GM19324 (cell line): ENCODE measurements at regions not wholly inside any gene's neighbourhood (a gene's known extent, or its start where the extent isn't known, plus 50 kb on each side); places are given as distances from the start of the nearest gene placed in this dataset.

Experiments
- ATAC-seq: cut with Tn5 transposase; IDR thresholded peaks from one replicate; pipeline ENCODE4 v1.9.1; 2021; ENCODE audit warnings: mild to moderate bottlenecking, moderate library complexity; ENCODE audit not compliant: unreplicated experiment, low FRiP score

DNA sequence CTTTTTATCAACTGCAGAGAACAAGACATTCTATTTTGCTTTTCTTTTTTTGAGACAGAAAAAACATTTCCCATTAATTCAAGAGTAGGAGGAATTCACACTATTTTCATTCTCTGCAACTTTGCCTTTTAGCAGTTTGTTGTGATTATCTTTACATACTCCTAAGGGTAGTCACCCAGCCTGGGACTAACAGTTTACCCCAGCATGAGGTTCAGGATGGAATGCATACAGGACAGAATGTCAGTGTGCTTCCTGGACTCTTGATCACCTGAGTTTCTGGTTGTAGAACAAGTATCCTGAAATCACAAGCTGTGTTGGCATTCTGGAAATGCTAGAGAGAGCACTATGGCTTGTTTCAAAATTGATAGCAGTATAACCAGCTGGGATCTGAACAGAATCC lies 368.1 kb downstream of the KIF4B start:
- ATAC-seq: no peak

DNA sequence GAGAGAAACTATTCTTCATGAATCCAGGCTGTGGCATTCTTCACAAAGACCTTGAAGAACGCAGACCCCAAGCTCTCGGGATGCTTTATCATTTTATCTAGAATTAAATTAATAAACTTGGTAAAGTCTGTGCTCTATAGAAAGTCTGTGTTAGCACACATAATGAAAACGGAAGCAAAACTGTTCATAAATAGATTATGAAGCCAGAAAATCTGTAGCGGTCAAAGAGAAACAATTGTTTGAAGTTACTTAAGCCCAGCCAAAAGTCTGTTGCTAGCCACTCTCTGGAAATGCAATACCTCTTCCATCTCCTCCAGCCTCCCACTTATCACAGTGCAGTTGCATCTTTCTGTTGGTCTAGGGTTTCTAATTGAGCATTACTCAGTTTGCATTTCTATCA lies 375.9 kb downstream of the KIF4B start:
- no peak for ATAC-seq

DNA sequence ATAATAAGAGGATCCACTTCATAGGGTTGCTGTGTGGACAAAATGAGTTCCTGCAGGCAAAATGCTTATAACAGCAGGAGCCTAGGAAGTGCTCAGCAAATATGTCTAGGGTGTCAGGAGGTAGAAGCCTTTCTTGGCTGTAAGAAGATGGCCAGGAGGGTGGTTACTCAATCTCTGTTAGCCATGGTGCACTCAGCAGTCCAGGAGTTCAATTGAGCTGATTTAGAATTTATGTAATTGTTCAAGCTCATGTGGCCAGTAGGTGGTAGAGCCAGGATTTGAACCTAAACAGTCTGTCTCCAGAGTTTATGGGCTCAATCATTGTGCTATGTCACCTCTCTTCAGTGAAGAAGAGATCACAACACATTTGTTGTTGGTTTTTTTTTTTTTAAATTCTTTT lies 381.2 kb downstream of the KIF4B start:
- ATAC-seq: no peak

DNA sequence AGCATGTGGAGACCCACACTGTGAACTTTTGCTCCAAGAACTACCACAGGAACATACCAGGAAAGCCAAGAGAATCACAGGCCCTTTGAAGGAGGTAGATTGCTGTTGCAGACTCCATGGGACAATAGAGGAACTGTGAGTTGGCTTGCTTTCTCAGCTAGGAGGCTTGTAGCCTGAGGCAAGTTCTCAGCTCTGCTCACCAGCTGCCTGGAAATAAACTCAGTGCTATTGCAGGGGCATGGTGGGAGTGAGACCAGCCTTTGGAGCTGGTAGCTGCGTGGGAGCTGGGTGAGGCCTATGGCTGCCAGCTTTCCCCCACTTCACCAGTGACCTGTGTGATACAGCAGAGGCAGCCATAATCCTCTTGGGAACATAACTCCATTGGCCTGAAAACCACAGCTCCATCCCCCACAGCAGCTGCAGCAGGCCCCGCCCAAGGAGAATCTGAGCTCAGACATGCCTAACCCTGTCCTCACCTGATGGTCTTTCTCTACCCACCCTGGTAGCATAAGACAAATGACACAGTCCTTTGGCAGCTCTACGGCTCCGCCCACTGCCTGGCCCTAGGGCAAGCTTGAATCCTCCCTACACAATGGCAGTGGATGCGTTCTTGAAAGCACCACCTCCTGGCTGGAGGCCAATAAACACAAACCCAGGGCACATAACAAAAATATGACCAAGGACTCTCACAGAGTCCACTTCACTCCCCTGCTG lies 389.5 kb downstream of the KIF4B start:
- no peak for ATAC-seq

DNA sequence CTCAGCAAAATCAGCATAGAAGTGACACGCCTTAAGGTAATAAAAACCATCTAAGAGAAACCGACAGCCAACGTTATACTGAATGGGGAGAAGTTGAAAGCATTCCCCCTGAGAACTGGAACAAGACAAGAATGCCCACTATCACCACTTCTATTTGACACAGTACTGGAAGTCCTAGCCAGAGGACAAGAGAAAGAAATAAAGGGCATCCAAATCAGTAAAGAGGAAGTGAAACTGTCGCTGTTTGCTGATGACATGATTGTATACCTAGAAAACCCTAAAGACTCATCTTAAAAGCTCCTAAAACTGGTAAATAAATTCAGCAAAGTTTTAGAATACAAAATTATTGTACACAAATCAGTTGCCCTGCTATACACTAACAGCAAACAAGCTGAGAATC lies 393.3 kb downstream of the KIF4B start:
- ATAC-seq: no peak

DNA sequence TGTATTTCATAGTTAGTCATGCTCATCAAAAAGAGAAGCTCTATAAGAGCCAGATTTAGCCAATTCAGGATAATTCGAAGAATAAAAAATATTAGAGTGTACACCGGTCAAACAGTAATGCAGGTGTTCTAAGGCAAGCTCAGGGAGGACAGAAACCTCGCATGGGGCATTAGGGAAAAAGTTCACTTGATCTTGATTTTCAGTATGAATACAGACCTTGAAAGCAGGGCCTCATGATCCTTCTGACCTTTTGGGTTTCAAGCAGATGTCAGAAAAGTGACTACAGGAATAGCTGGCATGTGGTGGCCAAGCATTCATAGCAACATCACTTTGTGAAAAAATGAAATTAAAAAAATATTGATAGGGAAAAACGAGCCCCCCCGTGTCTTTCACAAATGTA lies 394.9 kb downstream of the KIF4B start:
- ATAC-seq: no peak

DNA sequence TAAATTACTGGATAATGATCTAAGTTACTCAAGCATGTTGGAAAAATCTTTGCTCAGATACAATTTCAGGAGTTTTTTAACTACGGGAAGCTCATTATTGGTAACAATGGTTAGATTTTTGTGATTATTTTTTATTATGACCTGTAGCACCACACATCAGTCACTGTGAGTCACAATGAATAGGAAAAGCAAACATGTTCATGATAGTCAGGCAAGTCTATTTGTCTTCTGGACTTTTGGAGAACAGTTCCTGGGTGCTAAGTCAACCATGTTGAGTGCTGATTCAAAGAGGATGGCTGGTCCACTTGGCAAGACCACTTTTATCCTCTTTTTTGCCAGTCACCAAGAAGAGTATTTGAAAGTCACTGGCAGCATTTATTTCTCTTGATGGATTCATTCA lies 403.2 kb downstream of the KIF4B start:
- no peak for ATAC-seq

DNA sequence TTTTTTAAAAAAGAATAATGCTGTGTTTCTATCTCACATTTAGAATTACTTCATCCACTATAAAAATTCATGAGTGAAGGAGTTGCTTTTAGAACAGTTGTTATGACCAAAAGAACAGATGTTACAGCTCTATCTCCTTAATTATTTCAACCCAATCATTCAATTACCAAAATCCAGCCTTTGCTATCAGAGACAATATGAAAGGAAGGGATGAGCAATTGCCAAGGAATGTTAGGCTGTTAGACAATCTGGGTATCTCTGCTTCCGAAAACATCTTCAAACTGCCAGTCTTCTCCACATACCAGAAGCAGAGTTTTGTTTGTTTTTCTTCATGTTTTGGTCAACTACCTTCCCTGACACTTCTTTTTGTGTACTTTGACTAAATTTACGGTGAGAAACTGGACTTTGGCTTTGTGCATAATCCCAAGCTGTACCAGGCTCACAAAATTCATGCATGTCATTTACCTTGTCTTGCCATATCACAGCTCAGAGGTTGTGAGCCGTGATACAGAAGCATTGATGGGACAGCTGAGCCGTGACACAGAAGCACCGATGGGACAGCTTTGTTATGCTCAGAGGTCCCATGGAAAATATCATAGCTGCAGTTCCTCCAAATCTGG lies 405.5 kb downstream of the KIF4B start:
- ATAC-seq: no peak

DNA sequence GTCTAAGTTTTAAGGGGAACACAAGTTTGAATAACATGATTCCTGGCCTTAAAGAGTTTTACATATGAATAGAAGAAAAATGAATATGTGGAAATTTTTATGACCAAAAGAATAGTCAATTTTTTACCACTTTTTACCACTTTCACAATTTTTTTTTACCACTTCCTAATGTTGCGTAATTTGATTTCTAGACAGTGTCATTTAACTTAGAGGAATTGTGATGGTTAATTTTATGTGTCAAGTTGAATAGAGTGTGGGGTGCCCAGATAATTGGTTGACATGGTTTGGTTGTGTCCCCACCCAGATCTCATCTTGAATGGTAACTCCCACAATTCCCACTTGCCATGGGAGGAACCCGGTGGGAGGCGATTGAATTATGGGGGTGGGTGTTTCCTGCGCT lies 416.6 kb downstream of the KIF4B start:
- no peak for ATAC-seq

DNA sequence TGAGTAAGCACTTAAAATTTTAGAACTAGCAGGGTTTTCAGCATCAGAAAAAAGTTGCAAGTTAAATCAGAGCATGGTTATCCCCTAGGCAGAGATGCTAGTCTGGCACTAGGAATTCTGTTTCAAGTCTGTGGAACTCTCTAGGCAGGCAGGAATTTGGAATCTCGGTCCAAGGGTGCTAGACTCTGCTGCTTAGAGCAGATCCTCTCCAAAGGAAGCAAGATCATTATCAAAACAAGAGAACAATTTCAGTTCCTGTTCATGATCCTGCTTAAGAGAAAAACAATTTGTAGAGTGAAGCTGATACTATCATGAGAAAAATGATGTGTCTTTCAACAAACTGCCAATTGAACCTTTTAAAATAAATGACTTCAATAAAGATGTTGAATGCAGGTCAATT lies 420.7 kb downstream of the KIF4B start:
- ATAC-seq: no peak

DNA sequence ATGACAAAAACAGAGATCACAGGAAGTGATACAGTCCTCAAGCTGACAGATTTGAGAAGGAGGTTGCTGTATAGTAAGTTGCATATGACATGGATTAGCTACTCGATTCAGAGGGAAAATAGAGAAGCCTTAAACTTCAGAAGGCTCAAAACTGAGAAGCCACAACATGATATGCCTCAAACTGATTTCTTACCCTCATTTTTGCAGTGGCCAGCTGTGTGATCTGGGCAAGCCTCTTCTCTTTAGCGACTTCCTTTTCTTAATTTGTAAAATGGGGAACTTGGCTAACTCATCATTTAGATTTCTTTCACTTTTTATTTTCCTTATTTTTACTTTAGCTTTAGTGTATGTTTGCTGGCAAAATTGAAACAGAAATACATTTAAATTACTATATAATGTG lies 421.1 kb downstream of the KIF4B start:
- ATAC-seq: no peak

DNA sequence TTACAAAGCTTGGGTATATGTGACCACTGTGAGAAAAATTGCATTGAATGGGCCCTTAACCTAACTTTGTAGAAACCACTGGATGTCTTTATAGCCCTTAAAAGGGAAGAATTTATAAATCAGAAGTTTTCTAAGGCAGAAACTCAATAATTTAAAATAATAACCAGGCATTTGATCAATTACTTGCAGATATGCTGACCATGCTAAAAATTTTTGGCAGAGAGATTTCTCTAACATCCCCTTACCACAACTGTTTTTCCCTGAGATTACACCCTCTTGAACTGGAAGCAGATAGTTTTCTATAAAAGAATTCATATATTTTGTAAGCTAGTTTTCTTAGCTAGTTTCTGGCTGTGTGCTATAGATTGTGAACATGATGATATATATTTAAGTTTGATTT lies 428.3 kb downstream of the KIF4B start:
- no peak for ATAC-seq

DNA sequence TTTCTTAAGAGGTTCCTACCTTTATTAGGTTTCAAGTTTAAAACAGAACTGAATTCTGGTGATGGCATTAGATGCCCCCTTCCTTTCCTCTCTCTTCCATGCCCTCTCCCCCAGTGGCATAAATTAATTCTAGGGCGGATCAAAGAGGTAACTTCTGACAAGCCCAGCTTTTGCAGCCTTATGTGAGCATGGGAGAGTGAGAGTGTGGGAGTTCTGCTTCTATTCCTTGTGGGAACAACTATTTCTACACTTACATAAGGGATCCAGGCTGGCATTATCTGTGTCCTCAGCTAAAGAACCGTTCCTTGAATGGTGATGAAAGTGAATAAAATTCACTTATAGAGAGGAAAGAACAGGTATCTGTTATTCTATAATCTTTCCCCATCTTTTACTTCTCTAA lies 437.6 kb downstream of the KIF4B start:
- no peak for ATAC-seq

DNA sequence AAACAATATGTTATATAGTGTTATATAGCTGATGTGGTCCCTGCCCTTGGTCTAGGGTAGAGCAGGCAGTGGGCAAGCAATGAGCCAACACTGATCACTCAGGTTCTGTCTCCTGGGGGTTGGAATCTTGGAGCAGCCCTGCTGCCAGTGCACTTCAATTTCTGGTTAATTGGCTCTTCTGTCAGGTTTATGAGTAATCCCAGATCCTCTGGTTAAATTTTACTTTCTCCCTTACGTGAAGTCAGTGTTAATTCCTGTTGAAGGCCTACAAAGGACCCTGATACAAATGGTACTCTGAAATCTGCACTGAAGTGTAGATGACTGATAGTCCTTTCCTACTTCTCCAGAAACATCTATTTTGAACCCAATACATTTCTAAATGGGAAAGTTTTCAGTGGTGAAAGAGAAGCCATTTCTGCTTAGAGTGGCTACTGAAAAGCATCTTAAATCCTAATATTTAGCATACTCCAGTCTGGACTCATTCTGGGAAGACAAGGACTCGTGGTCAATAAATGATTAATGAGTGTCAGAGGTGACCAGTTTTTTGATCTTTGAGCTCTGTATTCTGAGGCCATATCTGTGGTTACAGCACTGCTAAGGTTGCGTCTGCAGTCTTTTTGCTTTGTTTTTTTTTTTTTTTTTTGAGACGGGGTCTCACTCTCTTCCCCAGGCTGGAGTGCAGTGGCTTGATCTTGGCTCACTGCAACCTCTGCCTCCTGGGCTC lies 442.4 kb downstream of the KIF4B start:
- ATAC-seq: no peak

DNA sequence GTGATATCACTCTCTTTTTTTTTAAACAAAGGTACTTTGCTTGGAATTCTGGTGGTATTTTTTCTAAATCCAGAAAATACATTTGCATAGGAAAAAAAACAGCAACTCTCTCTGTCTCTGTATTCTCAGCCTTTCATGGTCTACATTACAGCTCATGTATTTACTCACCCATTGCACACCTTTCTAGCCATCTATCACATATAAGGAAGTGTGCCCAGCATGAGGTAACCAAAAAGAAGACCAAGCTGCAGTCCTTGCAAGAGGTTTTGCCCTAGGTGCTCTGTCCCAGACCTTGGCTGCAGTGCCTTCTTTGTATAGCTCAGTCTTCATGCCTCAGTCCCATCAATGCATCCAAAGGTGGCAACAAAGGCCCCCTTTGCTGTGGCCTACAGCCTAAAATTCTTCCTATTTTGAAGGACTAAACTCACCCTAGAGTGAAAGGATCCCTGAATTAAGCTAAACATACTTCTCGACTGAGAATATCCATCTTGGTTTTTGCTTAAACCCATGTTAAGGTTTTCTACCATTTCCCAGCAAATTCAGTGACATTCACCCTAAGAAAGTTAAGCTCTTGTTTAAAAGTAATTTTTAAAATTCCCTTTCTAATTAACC lies 446.4 kb downstream of the KIF4B start:
- no peak for ATAC-seq

DNA sequence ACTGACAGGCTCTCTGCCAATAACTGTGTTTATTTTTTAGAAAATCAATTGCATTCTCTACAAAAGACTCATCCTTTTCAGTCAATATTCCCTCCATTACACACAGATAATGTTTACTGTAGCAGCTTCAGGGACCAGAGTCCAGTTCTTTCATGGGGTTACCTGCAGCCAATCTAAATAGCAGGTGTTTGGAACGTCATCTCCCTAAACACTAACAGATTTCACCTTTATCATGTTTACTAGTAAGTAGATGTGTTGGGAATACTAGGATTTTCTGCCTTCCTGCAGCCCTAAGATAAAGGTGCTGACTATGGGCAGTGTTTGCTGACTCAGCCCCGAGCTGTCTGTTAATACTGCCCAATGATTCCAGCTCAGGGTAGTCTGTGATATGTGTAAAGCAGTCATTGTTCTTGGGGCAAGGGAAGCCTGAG lies 447.0 kb downstream of the KIF4B start:
- no peak for ATAC-seq

DNA sequence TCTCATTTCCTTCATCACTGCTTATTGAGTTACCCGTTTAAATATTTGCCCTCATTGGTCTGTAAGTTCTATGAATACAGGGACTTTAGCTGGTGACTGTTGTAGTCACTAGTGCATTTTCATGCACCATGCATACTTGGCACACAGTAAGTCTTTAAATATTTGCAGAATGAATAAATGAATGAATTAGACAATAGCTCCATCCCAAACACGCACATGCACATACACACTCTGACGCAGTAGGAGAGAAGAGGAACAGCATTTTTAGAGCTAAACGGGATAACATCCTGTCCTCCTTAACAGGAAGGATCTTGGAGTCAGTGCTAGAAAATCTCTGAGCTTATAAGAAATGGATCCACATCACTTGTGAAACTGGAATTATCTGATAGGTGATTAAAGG lies 447.7 kb downstream of the KIF4B start:
- ATAC-seq: no peak

DNA sequence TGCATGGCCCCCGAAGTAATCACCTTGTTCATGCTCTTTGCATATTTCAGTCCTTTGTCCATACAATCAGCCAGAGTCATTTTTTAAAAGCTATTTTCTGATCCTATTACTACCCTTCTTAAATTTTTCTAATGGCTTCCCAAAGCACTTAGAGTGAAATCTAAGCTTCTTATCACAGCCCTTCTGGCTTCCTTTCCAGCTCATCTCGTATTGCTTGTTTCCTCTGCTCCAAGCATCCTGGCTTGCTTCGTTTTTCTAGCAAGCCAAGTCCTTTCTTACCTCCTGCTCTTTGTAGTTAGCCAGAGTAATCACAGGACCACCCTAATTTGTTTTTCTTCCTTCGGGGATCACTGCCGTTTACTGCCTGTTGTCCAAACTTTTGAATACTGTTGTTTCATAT lies 453.3 kb downstream of the KIF4B start:
- ATAC-seq: no peak

DNA sequence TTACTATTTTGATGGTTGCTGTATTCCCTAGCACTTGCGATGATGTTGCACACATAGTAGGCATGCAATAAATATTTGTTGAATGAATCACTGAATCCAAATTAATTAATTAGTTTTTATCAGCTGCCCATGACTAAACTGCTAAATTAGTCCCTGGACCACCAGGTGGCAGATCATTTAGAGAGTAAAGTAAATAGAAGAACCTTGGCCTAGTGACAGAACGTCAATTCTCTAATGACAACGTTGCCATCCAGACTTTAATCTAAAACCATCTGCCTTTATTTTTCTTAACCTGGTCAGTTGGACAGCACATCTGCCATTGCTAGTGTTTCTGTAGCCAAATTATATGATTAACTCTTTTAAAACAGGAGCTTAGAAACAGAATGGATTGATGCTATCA lies 457.5 kb downstream of the KIF4B start:
- no peak for ATAC-seq

DNA sequence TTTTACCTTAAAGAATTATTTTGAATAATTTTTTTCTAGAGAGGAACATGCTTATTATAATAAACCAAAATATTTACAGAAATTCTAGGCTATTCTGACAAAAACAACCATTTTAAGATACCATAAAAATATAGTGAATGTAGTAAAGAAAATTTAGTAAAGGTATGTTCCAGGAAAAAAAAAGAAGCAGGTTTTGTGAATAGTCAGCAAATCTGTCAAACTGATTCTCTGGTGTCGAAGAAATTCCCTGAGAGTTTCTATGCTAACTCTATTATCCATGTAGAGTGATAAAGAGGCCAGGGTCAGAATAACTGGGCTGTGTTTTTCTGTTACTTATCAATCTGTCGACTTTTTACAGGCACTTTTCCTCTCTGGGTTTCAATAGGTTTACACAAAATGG lies 459.2 kb downstream of the KIF4B start:
- no peak for ATAC-seq

DNA sequence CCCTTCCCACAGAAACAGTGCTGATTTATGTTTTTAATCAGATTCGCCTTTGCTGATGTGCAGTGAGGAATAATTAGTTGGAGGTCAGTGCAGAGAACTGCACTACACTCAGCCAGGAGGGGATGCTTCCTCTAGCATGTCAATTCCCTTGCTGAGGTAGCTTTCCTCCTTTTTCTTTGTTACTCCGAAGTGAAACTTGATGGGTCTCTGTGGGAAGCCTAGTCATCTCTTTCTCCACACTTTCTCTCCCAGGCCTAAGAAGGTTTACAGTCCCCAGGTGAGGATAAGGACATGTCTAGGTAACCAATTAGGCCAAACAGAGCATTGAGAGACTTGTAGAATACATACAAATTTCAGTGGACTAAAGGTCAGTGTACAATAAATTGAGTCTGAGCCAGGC lies 461.8 kb downstream of the KIF4B start:
- ATAC-seq: no peak

DNA sequence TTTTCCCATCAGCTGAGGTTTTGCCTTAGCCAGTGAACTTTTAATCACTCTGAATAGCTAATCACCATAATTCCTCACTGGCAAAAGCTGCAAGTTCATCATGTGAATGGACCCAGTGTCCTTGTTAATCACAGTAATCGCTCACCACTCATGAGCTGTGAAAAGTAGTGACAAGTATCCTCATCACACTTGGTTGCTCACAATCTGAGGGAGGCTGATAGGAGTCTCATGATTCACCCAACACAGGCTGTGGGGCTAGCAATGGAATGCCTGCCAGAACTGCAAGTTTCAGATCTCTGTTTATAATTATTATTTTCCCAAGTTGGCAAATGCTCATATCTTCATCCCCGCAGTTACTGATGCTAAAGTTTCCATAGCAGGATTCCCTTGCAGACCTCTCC lies 467.2 kb downstream of the KIF4B start:
- no peak for ATAC-seq
